ENCODE measurements at regions not wholly inside any gene's neighbourhood (a gene's known extent, or its start where the extent isn't known, plus 50 kb on each side); places are given as distances from the start of the nearest gene placed in this dataset.

DNA sequence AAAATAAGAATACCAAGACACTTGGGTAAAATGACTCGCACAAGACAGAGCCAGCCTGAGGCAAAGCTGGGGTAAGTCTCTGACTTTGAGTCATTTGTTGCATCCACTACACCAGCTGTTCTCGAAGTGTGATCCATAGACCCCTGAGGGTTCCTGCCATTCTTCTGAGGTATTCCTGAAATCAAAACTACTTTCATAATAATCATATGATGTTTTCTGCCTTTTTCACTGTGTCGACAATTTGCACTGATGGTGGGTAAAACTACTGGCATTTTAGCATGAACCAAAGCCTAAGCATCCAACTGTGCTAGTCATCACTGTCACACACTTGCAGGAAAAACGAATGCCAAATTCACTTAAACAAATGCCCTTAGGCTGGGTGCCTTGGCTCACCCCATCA, 135.5 kb upstream of the FUT8 start:
- Histone ChIP-seq H3K27me3 (no peaks in the 10 kb centered on the region), H3K9me3 (no peaks in the 10 kb centered on the region), H3K27ac (no peak overlapping the region), H3K4me1 (no peaks in the 10 kb centered on the region), H3K36me3 (replicated peaks in 1 of 2; ENCODE audit: insufficient read depth in 1 of 2, low read depth in 2 of 2) (no peaks in the 10 kb centered on the region), H3K4me3 (no peak overlapping the region)
- ATAC-seq = no peak
- TF ChIP-seq POLR2A (IDR thresholded peaks at IDR 0.05) (no peak), CTCF (IDR thresholded peaks at IDR 0.05) (no peak)
- DNase-seq = no peak
- intact Hi-C loops (cut with DNase I) = no loop called here
- WGBS, 2 donors = 88 to 96% methylated on average over 4 of the region's 4 CpGs

DNA sequence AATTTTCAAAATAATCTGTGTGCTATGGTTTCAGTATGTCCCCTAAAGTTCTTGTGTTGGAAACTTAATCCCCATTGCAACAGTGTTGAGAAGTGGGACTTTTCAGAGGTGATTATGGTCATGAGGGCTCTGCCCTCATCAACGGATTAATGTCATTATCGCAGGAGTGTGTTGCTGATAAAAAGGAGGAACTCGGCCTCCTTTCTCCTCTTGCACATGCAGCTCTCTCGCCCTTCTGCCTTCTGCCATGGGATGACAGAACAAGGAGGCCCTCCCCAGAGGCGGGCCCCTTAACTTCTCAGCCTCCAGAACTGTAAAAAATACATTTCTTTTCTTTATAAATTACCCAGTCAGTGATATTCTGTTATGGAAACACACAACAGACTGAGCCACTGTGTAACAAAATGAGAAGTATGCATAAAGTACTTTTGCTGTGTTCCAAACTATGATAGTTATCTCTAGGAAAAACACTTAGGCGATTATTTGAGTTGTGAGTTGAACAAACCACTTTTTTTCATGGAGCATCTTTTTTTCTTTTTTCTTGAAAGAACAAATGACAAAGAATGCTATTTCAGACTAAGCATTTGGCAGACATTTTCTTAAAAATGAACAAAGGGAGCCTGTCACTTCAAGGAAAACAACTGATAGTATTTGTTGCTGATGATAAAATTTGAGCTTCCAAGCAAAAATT, 134.8 kb upstream of the FUT8 start:
- no peak overlapping the region for H3K4me3 ChIP-seq
- H3K27me3 ChIP-seq = no peaks in the 10 kb centered on the region
- no peak for ATAC-seq
- DNase-seq = no peak
- intact Hi-C loops (cut with DNase I) = no loop called here
- H3K36me3 ChIP-seq (replicated peaks in 1 of 2; ENCODE audit: insufficient read depth in 1 of 2, low read depth in 2 of 2) = no peaks in the 10 kb centered on the region
- no peaks in the 10 kb centered on the region for H3K4me1 ChIP-seq
- H3K9me3 ChIP-seq = no peaks in the 10 kb centered on the region
- TF ChIP-seq POLR2A (IDR thresholded peaks at IDR 0.05) (no peak), CTCF (IDR thresholded peaks at IDR 0.05) (no peak)
- 67 to 73% methylated on average over 6 of the region's 6 CpGs for WGBS, 2 donors
- no peak overlapping the region for H3K27ac ChIP-seq

GRCh38 chr14:65278589-65278988, 133.9 kb upstream of the FUT8 start:
- intact Hi-C loops (cut with DNase I) = no loop called here
- H3K36me3 ChIP-seq (replicated peaks in 1 of 2; ENCODE audit: insufficient read depth in 1 of 2, low read depth in 2 of 2) = no peaks in the 10 kb centered on the region
- H3K9me3 ChIP-seq = no peaks in the 10 kb centered on the region
- no peak for TF ChIP-seq POLR2A (IDR thresholded peaks at IDR 0.05)
- DNase-seq = no peak
- 81 to 87% methylated on average over 4 of the region's 4 CpGs for WGBS, 2 donors
- no peaks in the 10 kb centered on the region for H3K4me1 ChIP-seq
- H3K4me3 ChIP-seq = no peak overlapping the region
- ATAC-seq = no peak
- H3K27ac ChIP-seq = no peak overlapping the region
- no peaks in the 10 kb centered on the region for H3K27me3 ChIP-seq

- 90 to 94% methylated on average over 3 to 18 of the region's 22 CpGs for WGBS, 2 donors
Observed at GRCh38 chr14:65279510-65279909, 133.0 kb upstream of the FUT8 start.

DNA sequence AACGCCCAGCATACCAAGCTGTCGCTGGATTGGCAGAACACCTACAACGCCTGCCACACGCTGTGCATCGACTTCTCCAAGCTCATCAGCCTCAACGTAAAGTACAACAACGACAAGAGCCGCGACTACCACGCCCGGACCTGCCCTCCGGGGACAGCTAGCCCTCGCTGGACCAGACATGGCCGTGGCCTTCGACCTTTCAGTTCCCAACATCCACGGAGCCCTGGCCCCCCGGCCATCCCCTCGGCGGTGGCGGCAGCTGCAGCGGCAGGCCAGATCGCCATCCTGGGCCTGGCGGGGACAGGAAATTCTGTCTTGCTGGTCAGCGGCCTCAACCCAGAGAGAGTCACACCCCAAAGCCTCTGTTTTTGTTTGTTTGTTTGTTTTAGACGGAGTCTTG, 132.6 kb upstream of the FUT8 start:
- no peaks in the 10 kb centered on the region for H3K36me3 ChIP-seq (replicated peaks in 1 of 2; ENCODE audit: insufficient read depth in 1 of 2, low read depth in 2 of 2)
- ATAC-seq (no peak), DNase-seq (no peak)
- H3K4me1 ChIP-seq = no peaks in the 10 kb centered on the region
- intact Hi-C loops (cut with DNase I) = no loop called here
- TF ChIP-seq POLR2A (IDR thresholded peaks at IDR 0.05) (no peak), CTCF (IDR thresholded peaks at IDR 0.05) (no peak)
- no peak overlapping the region for H3K27ac ChIP-seq
- no peak overlapping the region for H3K4me3 ChIP-seq
- 97 to 99% methylated on average over 16 to 25 of the region's 25 CpGs for WGBS, 2 donors
- H3K9me3 ChIP-seq = no peaks in the 10 kb centered on the region
- H3K27me3 ChIP-seq = no peaks in the 10 kb centered on the region

More at GRCh38 chr14:65279510-65279909, 133.0 kb upstream of the FUT8 start:
- intact Hi-C loops (cut with DNase I) = no loop called here
- Histone ChIP-seq H3K27me3 (no peaks in the 10 kb centered on the region), H3K9me3 (no peaks in the 10 kb centered on the region), H3K36me3 (replicated peaks in 1 of 2; ENCODE audit: insufficient read depth in 1 of 2, low read depth in 2 of 2) (no peaks in the 10 kb centered on the region), H3K4me3 (no peak overlapping the region), H3K27ac (no peak overlapping the region), H3K4me1 (no peaks in the 10 kb centered on the region)
- ATAC-seq (no peak), DNase-seq (no peak)
- TF ChIP-seq CTCF (IDR thresholded peaks at IDR 0.05) (no peak), POLR2A (IDR thresholded peaks at IDR 0.05) (no peak)

All from body of pancreas (tissue), 4 donors.